SW480 (cell line): ENCODE measurements at regions not wholly inside any gene's neighbourhood (a gene's known extent, or its start where the extent isn't known, plus 50 kb on each side); places are given as distances from the start of the nearest gene placed in this dataset.

Source experiments
- DNase-seq: peaks from one replicate; pipeline ENCODE4 v3.0.0-alpha.2; 2016; ENCODE audit warnings: low spot score

GRCh38 chr1:58367217-58367616, 179.3 kb downstream of the OMA1 start:
- no peak for DNase-seq

- DNase-seq: no peak
These were observed 181.2 kb downstream of the OMA1 start for GRCh38 chr1:58365328-58365727.

- no peak for DNase-seq
These were observed 182.9 kb downstream of the OMA1 start for GRCh38 chr1:58363585-58363984.

- no peak for DNase-seq
These were observed 185.4 kb downstream of the OMA1 start for GRCh38 chr1:58361134-58361533.

GRCh38 chr1:58358346-58358745, 188.2 kb downstream of the OMA1 start:
- peak; percentile 28 for DNase-seq

GRCh38 chr1:58356402-58356801, 190.1 kb downstream of the OMA1 start:
- no peak for DNase-seq

- DNase-seq: no peak
These were observed 193.4 kb downstream of the OMA1 start for GRCh38 chr1:58353168-58353567.

- DNase-seq: no peak
These were observed 193.9 kb downstream of the OMA1 start for GRCh38 chr1:58352476-58353092.

GRCh38 chr1:58346036-58346355, 200.5 kb downstream of the OMA1 start:
- DNase-seq: no peak

- DNase-seq: no peak
These were observed 201.1 kb downstream of the OMA1 start for GRCh38 chr1:58345215-58346035.

GRCh38 chr1:58340185-58340584, 206.3 kb downstream of the OMA1 start:
- no peak for DNase-seq

- DNase-seq: no peak
These were observed 208.4 kb downstream of the OMA1 start for GRCh38 chr1:58338081-58338480.

GRCh38 chr1:58333511-58333910, 213.0 kb downstream of the OMA1 start:
- DNase-seq: no peak

- DNase-seq: no peak
These were observed 215.4 kb downstream of the OMA1 start for GRCh38 chr1:58331156-58331555.

GRCh38 chr1:58325866-58326265, 220.7 kb downstream of the OMA1 start:
- no peak for DNase-seq

GRCh38 chr1:58324558-58324957, 222.0 kb downstream of the OMA1 start:
- no peak for DNase-seq

GRCh38 chr1:58318157-58319005, 228.1 kb downstream of the OMA1 start:
- DNase-seq: no peak

- no peak for DNase-seq
These were observed 228.8 kb downstream of the OMA1 start for GRCh38 chr1:58317694-58318093.

GRCh38 chr1:58317086-58317485, 229.4 kb downstream of the OMA1 start:
- no peak for DNase-seq

- no peak for DNase-seq
These were observed 230.4 kb downstream of the OMA1 start for GRCh38 chr1:58316141-58316540.

GRCh38 chr1:58312971-58313563, 233.5 kb downstream of the OMA1 start:
- DNase-seq: no peak

- no peak for DNase-seq
These were observed 234.1 kb downstream of the OMA1 start for GRCh38 chr1:58312461-58312860.

GRCh38 chr1:58310881-58311280, 235.6 kb downstream of the OMA1 start:
- DNase-seq: no peak
